BLaER1 treated with 17β-estradiol and CSF1 and Interleukin-3, amounts not matched to agents 10 nM and 100 nM (cell line): ENCODE measurements at regions not wholly inside any gene's neighbourhood (a gene's known extent, or its start where the extent isn't known, plus 50 kb on each side); places are given as distances from the start of the nearest gene placed in this dataset.
"Not testable (repeated sequence)": the region's sequence is repeated elsewhere in the genome, so short reads cannot be mapped to it uniquely, and the experiment has no call there.

ENCODE experiments used
- H3K27ac ChIP-seq, 11 experiments: shearing (Covaris generic); formaldehyde crosslinking; 2 replicates each; pipeline ENCODE4 v1.8.1; 2022
- H3K27me3 ChIP-seq, 11 experiments: shearing (Covaris generic); formaldehyde crosslinking; 2 replicates each; pipeline ENCODE4 v1.8.1; 2022
- H3K36me3 ChIP-seq, 11 experiments: shearing (Covaris generic); formaldehyde crosslinking; 2 replicates each; pipeline ENCODE4 v1.8.1; 2022
- H3K4me1 ChIP-seq, 10 experiments: shearing (Covaris generic); formaldehyde crosslinking; 2 replicates each; pipeline ENCODE4 v1.8.1; 2022
- H3K4me2 ChIP-seq, 11 experiments: shearing (Covaris generic); formaldehyde crosslinking; 2 replicates each; pipeline ENCODE4 v1.8.1; 2022
- H3K4me3 ChIP-seq, 10 experiments: shearing (Covaris generic); formaldehyde crosslinking; 2 replicates each; pipeline ENCODE4 v1.8.1; 2022
- H3K9ac ChIP-seq, 11 experiments: shearing (Covaris generic); formaldehyde crosslinking; 2 replicates each; pipeline ENCODE4 v1.8.1; 2022
- H3K9me3 ChIP-seq, 11 experiments: shearing (Covaris generic); formaldehyde crosslinking; replicated peaks in 1 of 11; 2 replicates each; pipeline ENCODE4 v1.8.1; 2022
- H4K20me1 ChIP-seq, 11 experiments: shearing (Covaris generic); formaldehyde crosslinking; 2 replicates each; pipeline ENCODE4 v1.8.1; 2022

DNA sequence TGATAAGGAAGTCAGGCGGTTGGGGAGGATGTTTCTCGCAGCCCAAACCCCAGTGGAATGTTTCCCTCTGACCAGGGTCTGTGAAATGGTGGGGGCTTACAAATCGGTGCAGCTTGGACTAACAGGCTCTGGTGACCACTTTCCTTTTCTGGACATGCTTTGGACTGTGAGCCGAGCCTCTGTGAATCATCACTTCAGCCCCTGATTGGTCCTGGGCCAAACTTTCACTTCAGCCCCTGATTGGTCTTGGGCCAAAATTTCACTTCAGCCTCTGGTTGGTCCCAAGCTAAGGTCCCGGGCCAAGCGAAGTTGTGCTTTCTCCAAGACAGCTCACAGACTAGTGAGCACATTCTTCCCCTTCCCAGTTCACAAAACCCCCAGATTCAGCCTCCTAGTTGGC lies 223.7 kb upstream of the ANKRD20A1 start:
- not testable (repeated sequence) for H3K9ac ChIP-seq

GRCh38 chr9:67611900-67612299 lies 246.8 kb upstream of the ANKRD20A1 start:
- H3K27ac ChIP-seq, H3K27me3 ChIP-seq, H3K9ac ChIP-seq, H3K4me2 ChIP-seq, H4K20me1 ChIP-seq, H3K9me3 ChIP-seq, H3K36me3 ChIP-seq, H3K4me1 ChIP-seq, H3K4me3 ChIP-seq: not testable (repeated sequence)

More for the DNA sequence above, 223.7 kb upstream of the ANKRD20A1 start:
- not testable (repeated sequence) for H3K4me1 ChIP-seq, H3K27ac ChIP-seq, H3K27me3 ChIP-seq, H3K36me3 ChIP-seq, H3K4me2 ChIP-seq, H3K4me3 ChIP-seq, H4K20me1 ChIP-seq, H3K9me3 ChIP-seq

GRCh38 chr9:67609872-67610271 lies 248.9 kb upstream of the ANKRD20A1 start:
- not testable (repeated sequence) for H3K4me1 ChIP-seq, H3K9ac ChIP-seq, H4K20me1 ChIP-seq, H3K36me3 ChIP-seq, H3K27ac ChIP-seq, H3K4me3 ChIP-seq, H3K9me3 ChIP-seq, H3K4me2 ChIP-seq, H3K27me3 ChIP-seq

GRCh38 chr9:67609435-67609834 lies 249.3 kb upstream of the ANKRD20A1 start:
- not testable (repeated sequence) for H3K9ac ChIP-seq, H4K20me1 ChIP-seq, H3K4me1 ChIP-seq, H3K9me3 ChIP-seq, H3K4me3 ChIP-seq, H3K36me3 ChIP-seq, H3K27me3 ChIP-seq, H3K27ac ChIP-seq, H3K4me2 ChIP-seq

- H3K9ac ChIP-seq, H3K36me3 ChIP-seq, H3K9me3 ChIP-seq, H3K4me3 ChIP-seq, H3K27ac ChIP-seq, H4K20me1 ChIP-seq, H3K27me3 ChIP-seq, H3K4me1 ChIP-seq, H3K4me2 ChIP-seq: not testable (repeated sequence)
Measured at GRCh38 chr9:67605113-67605512, 253.6 kb upstream of the ANKRD20A1 start.

DNA sequence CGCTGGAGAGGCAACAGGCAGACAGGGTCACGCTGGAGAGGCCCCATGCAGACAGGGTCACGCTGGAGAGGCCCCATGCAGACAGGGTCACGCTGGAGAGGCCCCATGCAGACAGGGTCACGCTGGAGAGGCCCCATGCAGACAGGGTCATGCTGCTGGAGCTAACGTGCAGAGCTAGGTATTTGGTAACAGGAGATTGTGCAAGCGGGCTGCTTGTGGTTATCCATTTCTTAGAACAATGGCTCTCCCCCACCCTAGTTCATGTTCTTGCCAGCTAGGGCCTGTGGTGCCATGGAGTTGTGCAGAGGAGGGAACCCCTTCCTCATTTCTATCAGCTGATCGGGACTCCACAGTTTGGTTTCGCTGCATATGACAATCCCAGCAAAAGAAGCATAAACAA lies 255.1 kb upstream of the ANKRD20A1 start:
- not testable (repeated sequence) for H3K4me3 ChIP-seq, H3K9me3 ChIP-seq, H3K9ac ChIP-seq, H3K4me2 ChIP-seq, H3K36me3 ChIP-seq, H3K27me3 ChIP-seq, H3K27ac ChIP-seq, H3K4me1 ChIP-seq, H4K20me1 ChIP-seq

GRCh38 chr9:67592424-67592823 lies 266.3 kb upstream of the ANKRD20A1 start:
- not testable (repeated sequence) for H3K4me3 ChIP-seq, H4K20me1 ChIP-seq, H3K27me3 ChIP-seq, H3K4me1 ChIP-seq, H3K36me3 ChIP-seq, H3K9me3 ChIP-seq, H3K27ac ChIP-seq, H3K9ac ChIP-seq, H3K4me2 ChIP-seq

GRCh38 chr9:67555874-67556273 lies 302.9 kb upstream of the ANKRD20A1 start:
- H3K27ac ChIP-seq, H3K4me2 ChIP-seq, H3K36me3 ChIP-seq, H4K20me1 ChIP-seq, H3K4me3 ChIP-seq, H3K9ac ChIP-seq, H3K27me3 ChIP-seq, H3K4me1 ChIP-seq, H3K9me3 ChIP-seq: not testable (repeated sequence)

DNA sequence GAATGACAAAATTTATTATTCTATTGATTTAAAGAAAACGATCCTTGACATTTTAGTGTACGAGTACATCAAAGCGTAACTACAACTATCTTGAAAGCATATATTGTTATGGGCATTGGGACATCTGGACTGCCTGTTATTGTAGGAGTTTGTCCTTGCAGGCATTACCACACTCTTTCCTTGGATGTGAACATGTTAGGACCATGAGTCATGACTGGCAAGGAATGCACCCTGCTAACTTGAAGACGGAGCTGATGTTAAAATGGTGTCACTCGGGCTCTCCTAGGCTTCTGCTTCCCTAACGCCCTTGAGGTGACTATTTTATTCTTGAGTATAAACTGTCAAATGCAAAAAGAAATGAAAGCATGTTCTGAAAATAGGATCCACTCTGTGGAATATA lies 308.7 kb upstream of the ANKRD20A1 start:
- not testable (repeated sequence) for H3K4me3 ChIP-seq

DNA sequence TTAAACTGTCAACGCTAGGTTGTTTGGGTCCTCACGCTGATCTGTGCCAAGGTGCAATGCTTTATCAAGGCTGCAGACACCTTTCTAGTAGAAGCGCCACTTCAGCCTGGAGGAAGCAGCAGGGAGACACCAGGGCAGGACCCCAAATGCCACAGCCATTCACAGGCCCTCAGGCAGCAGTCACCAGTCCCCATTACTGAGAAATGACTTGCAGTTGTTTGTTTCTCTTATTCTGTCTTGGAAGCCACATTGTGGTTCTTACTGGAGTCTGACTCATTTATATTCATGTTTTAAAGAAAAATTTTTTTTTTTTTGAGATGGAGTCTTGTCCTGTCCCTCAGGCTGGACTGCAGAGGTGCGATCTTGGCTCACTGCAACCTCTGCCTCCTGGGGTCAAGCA lies 328.9 kb upstream of the ANKRD20A1 start:
- H3K9ac ChIP-seq, H3K9me3 ChIP-seq, H4K20me1 ChIP-seq, H3K36me3 ChIP-seq, H3K4me2 ChIP-seq, H3K27ac ChIP-seq, H3K4me1 ChIP-seq, H3K4me3 ChIP-seq, H3K27me3 ChIP-seq: not testable (repeated sequence)

More for the DNA sequence above, 308.7 kb upstream of the ANKRD20A1 start:
- H3K9ac ChIP-seq, H4K20me1 ChIP-seq, H3K27me3 ChIP-seq, H3K36me3 ChIP-seq, H3K4me2 ChIP-seq, H3K9me3 ChIP-seq, H3K27ac ChIP-seq, H3K4me1 ChIP-seq: not testable (repeated sequence)

DNA sequence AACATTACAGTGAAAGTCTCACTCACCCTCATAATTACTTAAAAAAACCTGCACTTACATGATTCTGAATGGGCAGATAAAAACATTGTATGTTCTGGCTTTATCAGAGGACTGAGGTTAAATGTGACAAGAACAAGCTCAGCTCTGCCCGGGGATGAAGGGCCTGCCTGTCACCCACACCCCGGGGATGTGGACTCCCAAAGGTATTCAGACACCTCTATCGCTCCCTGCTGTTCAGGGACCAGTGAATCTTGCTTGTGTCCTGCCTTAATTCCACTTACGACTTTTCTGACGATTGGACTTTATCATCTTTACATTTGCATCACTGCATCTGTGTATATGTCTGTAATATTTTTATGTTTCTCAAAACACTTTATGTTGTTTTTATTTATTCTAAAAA lies 341.8 kb upstream of the ANKRD20A1 start:
- not testable (repeated sequence) for H4K20me1 ChIP-seq, H3K27me3 ChIP-seq, H3K4me1 ChIP-seq, H3K27ac ChIP-seq, H3K36me3 ChIP-seq, H3K9me3 ChIP-seq, H3K4me2 ChIP-seq, H3K9ac ChIP-seq, H3K4me3 ChIP-seq

GRCh38 chr9:67514587-67514986 lies 344.1 kb upstream of the ANKRD20A1 start:
- not testable (repeated sequence) for H3K9ac ChIP-seq, H3K4me1 ChIP-seq, H3K36me3 ChIP-seq, H3K27me3 ChIP-seq, H3K9me3 ChIP-seq, H3K27ac ChIP-seq, H3K4me2 ChIP-seq, H4K20me1 ChIP-seq, H3K4me3 ChIP-seq

DNA sequence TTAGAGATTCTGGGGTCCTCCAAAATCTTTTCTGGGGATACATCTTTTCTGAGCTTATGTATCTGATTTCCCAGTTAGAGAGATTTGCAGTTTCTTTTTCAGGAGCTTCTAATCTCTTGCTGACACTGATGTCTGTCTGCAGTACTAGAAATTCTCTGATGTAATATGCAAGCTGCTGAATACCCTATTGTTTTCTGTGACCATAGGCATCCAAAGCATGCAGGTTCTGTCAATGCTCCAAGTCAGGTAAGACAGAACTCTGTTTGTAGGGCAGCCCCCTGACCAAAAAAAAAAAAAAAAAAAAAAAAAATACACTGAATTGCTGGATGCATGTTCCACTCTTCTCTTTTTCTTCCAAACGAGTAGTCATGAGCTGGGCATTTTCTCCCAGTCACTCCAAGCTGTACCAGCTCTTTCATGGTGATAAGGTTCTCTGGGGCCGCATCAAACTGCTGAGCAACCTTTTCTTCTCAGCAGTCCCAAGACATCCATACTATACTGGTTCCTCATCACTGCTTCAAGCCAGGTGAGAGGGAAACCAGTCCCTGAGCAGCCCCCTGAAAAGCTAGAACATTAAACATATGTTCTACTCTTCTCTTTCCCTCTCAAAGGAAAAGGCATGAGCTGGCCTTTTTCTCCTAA lies 354.9 kb upstream of the ANKRD20A1 start:
- not testable (repeated sequence) for H3K4me2 ChIP-seq, H3K36me3 ChIP-seq

DNA sequence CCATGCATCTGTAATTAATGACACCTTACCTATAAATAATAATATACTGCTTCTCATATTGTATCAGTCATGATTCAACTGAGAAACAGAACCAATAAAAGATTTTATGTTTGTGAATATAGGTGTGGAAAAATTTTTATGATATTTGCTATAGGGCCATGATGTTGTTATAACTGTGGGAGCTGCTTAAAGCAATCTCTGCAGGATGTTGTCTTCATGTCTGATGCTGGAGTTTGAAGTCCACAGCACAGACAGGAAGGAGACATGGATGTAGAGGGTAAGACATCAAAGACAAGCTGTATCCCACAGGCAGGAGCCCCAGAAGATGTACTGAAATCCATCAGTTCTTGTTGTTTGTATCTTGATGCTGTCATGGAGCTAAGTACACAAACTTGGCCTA lies 366.7 kb upstream of the ANKRD20A1 start:
- not testable (repeated sequence) for H3K9ac ChIP-seq, H3K9me3 ChIP-seq, H3K4me3 ChIP-seq, H3K27me3 ChIP-seq, H4K20me1 ChIP-seq, H3K36me3 ChIP-seq, H3K4me1 ChIP-seq, H3K4me2 ChIP-seq, H3K27ac ChIP-seq

More for the DNA sequence above, 354.9 kb upstream of the ANKRD20A1 start:
- not testable (repeated sequence) for H3K27ac ChIP-seq, H3K4me3 ChIP-seq, H4K20me1 ChIP-seq, H3K27me3 ChIP-seq, H3K4me1 ChIP-seq, H3K9ac ChIP-seq, H3K9me3 ChIP-seq

GRCh38 chr9:67477465-67477864 lies 381.3 kb upstream of the ANKRD20A1 start:
- H3K4me3 ChIP-seq, H3K27ac ChIP-seq, H3K36me3 ChIP-seq, H3K4me1 ChIP-seq, H3K4me2 ChIP-seq, H3K9me3 ChIP-seq, H3K9ac ChIP-seq, H3K27me3 ChIP-seq, H4K20me1 ChIP-seq: not testable (repeated sequence)
